HG02885 (cell line): ENCODE measurements at regions not wholly inside any gene's neighbourhood (a gene's known extent, or its start where the extent isn't known, plus 50 kb on each side); places are given as distances from the start of the nearest gene placed in this dataset.
"Not testable (repeated sequence)": the region's sequence is repeated elsewhere in the genome, so short reads cannot be mapped to it uniquely, and the experiment has no call there.

ENCODE experiments used
- ATAC-seq: cut with Tn5 transposase; IDR thresholded peaks from one replicate; pipeline ENCODE4 v1.9.1; 2021; ENCODE audit warnings: mild to moderate bottlenecking; ENCODE audit not compliant: unreplicated experiment, poor library complexity

DNA sequence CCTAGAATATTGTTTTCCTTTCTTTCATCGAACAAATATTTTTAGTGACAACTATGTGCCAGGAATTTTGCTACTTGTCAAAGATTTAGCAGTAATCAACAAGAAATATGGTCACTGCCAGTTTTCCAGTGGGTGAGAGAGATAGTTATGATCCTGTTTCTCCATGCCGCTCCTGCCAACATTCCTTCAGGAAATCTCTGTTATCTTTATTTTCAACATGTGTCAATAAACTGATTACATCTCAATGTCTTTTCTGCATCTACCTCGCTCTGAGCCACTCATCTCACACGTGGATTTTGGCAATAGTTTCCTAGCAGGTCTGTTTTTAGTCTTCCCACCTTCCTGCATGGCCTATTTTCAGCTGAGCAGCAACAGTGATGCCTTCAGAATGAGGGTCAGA lies 650.0 kb upstream of the STXBP6 start:
- no peak for ATAC-seq

DNA sequence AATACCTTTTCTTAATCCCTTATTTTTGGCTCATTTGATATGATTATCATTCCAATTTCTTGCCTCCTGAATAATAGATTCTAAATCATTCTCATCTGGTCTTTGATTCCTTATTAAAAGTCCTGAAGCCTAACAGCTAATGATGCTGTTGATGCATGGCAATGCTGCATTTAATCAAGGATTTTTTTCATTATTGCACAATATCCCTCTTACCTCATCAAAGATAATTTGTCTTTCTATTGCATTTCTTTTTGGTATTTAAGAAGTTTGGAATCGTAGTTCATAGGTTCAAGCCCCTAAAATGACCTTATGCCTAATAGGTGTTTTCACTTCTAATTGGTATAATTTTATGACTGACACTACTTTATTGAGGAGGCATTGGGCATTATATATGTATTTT lies 648.2 kb upstream of the STXBP6 start:
- ATAC-seq, result no peak

DNA sequence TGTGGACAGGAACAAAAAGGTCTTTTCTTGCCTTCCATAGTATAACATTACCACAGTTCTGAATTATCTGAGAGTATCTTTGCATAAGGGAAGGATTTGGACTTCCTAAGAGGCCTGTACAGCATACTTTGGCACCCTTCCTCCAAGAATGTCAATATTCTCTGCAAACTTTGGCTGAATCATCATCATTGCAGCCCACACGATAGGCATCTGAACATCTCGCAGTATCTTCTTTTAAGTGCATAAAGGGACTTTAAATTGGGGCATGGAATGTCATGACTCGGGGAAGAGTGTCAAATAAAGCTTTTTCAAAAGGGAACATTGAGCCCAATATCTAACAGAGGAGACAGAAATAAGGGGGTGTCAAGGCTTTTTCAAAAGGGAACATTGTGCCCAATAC lies 646.2 kb upstream of the STXBP6 start:
- ATAC-seq, result no peak

DNA sequence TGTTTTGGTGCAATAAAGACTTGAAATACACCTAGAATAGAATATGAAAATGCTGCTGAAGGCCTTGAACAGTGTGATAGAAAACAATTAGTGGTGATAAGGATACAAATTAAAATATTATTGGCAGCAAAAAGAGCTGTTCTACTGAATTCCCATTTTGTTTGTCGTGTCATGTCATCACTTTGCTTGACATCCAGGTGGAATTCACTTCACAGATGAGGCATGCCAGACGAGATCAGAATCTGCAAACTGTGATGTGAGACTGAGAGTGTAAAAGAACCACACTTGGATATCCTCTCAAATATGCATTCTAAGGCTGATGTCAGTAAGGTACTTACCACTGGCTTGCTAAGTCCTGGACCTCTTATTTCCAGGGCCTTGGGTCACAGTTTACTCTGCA lies 635.1 kb upstream of the STXBP6 start:
- no peak for ATAC-seq

DNA sequence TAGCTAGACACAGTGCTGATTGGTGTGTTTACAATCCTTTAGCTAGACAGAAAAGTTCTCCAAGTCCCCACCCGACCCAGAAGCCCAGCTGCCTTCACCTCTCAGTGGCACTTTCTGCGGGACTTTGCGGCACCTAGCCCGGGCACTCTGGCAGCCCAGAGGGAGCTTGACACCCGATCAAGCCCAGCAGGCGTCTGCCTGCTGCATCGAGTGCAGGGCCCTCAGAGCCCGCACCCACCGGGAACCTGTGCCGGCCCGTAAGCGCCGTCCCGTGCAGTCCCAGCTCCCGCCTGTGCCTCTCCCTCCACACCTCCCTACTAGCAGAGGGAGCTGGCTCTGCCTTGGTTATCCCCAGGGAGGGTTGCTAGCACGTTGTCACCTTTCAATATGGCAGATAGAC lies 631.0 kb upstream of the STXBP6 start:
- no peak for ATAC-seq

DNA sequence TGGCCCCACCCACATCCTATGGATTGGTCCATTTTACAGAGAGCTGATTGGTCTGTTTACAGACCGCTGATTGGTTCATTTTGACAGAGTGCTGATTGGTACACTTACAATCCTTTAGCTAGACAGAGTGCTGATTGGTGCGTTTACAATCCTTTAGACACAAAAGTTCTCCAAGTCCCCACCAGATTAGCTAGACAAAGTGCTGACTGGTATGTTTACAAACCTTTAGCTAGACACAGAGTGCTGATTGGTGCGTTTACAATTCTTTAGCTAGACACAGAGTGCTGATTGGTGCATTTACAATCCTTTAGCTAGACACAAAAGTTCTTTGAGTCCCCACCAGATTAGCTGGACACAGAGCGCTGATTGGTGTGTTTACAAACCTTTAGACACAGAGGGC lies 630.6 kb upstream of the STXBP6 start:
- not testable (repeated sequence) for ATAC-seq

DNA sequence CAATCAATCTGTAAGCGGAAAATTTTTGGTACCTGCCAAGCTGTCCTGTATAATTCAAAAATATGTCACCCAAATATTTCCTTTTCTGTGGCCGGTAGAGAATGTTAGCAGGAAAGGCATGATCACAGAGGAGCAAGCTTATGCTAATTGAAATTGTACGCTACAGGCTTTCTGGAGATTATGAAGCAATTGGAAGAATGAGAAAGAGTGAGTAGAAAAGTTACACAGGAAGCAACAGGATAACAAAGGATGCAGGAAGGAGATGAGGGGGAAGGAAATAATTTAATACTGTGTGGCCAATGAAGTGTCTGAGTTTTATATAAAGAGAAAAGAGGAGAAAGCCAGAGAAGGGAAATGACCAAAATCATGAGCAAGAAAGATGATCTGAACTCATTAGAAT lies 627.2 kb upstream of the STXBP6 start:
- no peak for ATAC-seq

DNA sequence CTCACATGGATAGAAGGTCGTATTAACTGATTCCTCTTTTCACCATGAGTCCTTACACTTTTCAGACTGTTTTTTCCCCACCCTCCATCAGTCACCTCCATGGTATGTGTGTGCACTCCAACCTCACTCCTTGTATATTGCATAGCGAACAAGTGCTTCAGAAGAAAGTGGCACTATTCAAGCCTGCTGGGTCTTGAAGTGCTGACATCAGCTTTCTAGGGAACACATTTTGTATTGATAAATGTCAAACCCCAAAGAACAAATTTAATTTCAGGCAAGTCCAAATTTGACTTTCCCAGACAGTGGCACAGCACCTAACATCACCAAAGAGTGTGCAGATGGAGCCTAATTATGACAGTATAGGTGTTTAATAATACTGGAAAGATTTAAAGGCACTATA lies 617.4 kb upstream of the STXBP6 start:
- no peak for ATAC-seq

DNA sequence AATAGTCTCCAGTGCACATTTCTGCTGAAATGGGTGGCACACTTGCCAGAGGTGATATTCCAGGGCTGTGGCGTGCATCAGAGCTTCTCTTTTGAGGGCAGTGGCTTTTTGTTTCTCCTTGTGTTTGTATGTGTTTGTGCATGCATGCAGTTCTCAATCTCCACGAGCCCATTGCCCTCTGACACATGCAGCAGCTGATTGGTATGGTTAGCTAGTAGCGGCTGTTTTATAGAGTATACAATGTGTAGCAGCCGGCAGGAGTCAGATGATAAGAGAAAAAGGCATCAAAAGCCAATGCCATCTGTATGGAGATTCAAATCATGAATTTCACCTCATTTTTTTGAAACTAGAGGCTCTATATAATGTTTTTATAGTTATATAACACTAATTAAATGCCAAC lies 616.9 kb upstream of the STXBP6 start:
- ATAC-seq, result no peak

DNA sequence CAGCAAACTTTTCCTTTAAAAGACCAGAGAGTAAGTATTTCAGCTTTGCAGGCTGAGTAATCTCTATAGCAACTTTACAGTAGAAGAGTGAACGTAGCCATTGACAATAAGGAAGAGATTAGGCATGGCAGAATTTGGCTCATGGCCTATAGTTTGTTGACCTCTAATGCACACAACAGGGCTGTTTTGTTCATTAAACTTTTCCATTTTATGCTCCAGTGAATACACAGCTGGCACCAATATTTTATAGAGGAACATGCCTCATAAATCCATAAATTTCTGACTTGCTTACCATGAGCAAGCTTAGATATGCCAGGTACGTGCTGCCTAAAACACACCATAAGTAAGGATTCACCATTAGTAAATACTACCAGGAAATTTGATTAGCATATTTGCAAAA lies 609.0 kb upstream of the STXBP6 start:
- no peak for ATAC-seq

DNA sequence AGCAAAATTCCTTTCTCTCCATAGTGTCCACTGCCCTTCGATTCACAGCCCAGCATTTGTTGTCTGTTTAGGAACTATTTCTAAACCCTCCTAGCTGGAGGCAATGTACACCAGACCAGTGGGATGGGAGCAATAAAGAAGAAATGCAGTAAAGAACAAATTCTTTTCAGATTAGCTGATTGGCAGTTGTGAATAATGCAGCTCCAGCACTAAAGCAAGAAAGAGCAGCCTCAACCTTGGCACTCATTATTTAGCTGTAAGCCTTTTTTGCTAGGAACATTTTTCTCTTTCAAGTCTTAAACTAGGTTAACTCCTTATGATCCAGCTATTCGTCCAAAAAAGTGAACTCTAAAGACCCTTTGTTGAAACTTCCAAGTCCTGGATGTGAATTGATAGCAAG lies 580.5 kb upstream of the STXBP6 start:
- no peak for ATAC-seq

DNA sequence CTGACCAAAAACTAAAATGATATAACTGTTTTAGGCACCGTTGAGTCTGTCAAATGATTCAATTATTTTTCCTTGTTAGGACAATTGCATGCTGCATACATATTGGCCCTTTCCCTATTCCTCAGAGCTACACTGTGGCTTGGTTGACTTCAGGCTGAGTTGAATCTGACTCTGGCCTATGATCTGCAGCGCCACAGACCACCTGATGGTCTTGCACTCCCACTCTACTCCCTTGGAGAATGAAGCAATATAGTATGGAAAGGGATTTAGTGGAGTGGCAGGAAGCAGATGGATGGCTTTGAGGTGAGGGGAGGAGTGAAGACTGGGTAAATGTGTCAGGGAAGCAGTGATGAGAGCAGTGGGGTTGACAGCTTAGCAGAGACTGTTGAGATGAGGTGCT lies 579.0 kb upstream of the STXBP6 start:
- ATAC-seq, result no peak

DNA sequence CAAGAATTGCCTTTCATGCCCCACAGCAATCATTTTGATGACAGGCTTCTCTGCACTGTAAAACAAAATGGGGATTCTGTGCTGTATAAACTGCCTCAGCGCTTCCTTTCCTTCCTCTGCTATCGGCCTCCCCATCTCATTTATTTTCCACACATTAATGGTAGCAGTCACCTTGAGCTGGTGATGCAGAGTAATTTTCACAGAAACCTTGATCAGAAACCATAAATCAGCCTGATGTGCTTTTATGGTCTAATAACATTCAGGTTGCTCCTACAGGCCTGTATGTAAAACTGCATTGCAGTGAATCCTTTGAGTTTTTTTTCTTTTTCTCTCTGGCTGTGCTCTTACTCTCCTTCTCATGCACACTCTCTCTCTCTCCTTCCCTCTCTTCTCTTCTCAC lies 578.4 kb upstream of the STXBP6 start:
- no peak for ATAC-seq

DNA sequence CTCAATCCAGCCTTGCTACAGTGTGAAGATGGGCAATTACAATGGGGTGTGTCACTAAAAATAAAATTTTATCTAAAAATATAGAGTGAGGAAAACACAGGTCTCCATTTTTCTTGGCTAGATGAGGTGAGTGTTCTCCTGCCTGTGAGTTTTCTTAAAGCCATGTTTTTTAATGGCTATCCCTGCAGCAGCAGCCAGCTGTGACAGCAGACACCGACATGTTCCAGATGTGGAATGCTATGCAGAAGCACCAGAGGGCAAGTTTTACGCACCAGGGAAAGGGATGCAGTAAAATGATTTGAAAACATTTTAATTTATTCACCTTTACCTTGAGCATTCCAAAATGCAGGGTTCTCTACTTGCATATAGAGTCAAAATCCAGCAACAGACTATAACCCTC lies 577.0 kb upstream of the STXBP6 start:
- ATAC-seq, result no peak

DNA sequence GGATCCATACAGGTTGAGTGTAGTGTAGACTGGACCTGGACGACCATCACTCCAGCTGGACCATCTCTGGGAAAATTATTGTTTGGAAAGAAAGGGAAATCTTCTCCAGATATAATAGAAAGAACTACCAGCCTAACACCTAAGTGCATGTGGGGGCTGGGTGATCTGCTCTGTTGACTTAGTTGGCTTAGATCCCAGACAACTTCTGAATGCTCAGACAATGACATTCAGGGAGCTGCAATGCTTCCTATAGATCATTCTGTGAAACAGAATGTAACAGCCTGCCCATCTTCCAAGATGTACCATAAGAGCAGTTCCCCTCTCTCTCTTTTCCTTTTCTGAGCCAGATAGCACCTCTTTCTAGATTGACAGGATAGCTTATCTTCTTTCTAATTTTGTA lies 572.8 kb upstream of the STXBP6 start:
- ATAC-seq, result no peak

DNA sequence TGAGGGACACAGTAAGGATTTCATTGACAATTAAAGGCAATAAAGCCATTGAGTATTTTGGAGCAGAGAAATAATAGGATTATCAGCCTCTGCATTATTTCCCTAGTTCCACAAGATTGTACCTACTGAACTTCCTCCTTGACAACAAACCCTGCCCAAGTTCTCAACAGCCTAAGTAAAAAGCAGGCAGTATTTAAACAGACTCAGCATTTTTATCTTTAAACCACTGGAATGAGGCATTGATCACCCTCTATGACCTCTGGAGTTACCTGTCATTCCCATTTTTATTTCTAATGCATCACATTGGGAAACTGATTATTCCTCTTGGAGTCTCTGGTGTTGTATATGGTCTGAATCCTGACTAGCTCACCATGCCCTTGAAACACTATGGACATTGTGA lies 570.6 kb upstream of the STXBP6 start:
- ATAC-seq, result no peak

DNA sequence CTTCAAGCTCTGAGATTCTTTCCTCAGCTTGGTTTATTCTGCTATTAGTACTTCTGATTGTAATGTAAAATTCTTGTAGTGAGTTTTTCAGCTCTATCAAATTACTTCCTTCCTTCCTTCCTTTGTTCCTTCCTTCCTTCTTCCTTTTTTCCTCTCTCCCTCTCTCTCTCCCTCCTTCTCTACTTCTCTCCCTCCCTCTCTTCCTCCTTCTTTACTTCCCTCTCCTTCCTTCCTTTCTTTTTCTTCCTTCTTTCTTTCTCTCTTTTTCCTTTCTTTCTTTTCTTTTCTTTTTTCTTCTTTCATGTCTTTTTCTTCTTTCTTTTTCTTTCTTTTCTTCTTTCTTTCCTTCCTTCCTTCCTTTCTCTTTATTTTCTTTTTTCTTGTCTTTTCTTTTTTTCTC lies 565.2 kb upstream of the STXBP6 start:
- no peak for ATAC-seq

DNA sequence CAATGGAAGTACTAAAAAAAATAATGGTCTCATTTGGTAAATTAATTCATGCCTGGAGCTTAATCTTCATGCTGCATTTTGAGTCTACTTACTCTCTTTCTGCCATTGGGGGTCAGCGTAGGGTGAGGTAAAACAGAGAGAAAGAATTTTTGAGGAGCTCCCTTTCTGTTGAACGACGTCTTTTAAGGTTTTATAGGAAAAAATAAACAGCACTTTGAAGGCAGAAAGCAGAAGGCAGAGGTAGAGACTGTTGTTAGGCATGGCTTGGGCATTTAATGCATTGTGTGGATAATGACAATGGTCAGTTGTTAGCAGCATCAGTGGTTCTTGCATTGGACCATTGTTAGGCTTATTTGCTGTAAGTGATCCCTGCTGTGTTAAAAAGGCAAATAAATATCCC lies 557.2 kb upstream of the STXBP6 start:
- no peak for ATAC-seq

DNA sequence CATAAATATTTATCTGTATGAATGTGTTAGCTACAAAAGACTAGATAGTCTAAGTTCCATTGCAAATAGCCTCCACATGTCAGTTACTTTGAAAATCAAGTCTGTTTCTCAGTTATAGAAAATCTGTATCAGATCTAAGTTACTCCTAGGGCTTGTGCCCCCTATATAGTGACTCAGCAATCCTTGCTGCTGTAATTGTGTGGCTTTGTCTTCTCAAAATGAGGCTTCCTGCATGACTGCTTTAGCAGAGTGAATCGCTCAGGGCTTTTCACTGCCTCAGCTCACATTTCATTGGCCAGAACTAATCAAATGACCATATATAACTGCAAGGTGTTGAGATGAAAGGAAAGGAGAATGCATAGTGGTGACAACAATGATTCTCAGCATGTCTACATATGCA lies 552.2 kb upstream of the STXBP6 start:
- ATAC-seq, result no peak

DNA sequence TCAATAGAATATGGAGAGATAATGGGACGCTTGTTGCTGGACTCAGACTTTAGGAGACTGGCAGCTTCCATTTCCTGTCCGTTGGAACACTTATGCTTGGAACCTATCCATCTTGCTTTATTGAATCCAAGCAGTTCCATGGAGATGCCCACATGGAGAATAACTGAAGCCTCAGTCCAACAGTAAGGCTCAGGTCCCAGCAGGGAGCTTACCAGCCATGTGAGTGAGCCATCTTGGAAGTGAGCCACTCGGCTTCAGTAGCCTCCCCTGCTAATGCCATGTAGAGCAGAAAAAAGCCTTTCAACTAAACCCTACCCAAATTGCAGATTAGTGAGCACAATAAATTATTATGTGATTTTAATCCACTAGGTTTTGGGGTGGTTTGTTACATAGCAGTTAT lies 538.8 kb upstream of the STXBP6 start:
- no peak for ATAC-seq

DNA sequence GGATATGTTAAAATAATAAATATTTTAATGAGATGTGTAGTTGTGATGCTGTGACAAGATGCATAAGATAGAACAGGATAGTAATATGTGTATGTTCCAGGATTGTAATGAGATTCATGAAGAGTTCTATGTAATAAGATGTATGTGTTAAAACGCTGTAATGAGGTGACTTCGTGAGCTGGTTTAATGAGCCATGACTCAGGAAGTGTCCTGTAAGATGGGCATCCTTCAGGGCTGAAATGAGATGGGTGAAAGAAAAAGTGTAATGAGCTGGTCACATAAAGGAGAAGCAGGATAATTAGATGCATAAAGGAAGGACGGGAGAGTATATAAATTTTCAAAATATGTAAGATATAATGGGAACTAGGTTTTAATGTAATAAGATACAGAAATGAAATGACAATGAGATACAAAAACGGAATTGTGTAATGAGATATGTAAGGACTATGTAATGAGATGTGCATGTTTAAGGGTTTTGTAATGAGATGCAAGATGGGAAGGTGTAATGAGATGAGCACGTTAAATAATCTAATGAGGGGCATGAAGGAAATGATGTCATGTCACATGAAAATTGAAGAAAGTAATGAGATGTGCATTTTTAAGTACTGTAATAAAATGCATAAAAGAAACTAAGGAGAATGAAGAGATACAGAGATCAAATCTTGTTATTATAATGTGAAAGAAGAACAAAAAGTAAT lies 524.8 kb upstream of the STXBP6 start:
- no peak for ATAC-seq

DNA sequence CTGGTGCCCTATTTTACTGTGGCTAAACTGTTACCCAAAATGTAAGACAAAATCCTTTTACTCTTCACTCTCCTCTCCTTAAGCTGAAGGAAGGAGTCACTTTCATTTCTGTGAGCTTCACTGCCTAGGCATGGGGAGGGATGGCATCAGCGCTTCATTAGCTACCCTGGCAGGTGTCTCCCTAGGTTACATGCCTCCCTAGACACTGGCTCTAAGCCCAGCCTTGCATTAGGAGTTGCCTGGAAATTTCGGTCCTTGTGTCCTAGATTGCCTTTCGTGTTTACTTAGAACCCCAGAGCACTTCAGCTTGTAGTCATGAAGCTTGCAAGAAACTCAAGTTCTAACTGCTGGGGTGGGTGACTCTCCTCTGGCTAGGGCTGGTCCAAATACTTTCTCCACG lies 520.5 kb upstream of the STXBP6 start:
- no peak for ATAC-seq

DNA sequence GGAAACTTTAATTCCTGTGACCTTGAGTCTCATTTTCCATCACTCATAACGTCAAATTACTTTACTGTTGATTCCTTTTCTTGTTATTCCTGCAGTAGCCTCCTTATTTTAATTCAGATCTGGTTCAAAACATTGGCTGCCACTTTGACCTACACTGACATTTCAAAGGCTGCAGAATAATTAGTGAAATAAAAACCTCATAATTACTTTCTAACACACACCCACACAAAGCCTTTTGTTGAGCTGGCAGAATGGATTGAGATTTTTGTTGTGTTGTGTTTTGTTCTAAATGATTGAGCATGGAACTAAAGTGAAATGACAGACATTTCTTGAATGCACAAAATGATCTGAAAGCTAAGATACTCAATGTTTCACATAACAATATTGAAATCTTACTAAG lies 507.5 kb upstream of the STXBP6 start:
- ATAC-seq, result no peak
